H1 (cell line): ENCODE measurements at regions not wholly inside any gene's neighbourhood (a gene's known extent, or its start where the extent isn't known, plus 50 kb on each side); places are given as distances from the start of the nearest gene placed in this dataset.

Experiments
- CTCF ChIA-PET: fragments of 300-600 bp; sonication (Branson Sonifier 250); formaldehyde crosslinking; loops from one replicate; lab custom pipeline; 2021; ENCODE audit not compliant: partially characterized antibody; lab: Charles Lee
- POLR2A ChIA-PET: fragments of 300-600 bp; sonication (Branson Sonifier 250); formaldehyde crosslinking; loops from one replicate; lab custom pipeline; 2021; ENCODE audit warnings: inconsistent platforms; ENCODE audit not compliant: partially characterized antibody; lab: Charles Lee
- DNase-seq, 2 experiments: peaks; one replicate each; pipeline versions ENCODE4 v3.0.0 to v3.0.0-alpha.2; 2010 to 2022; ENCODE audit warnings: low spot score in 2 of 2, low read depth in 1 of 2, mixed read lengths in 1 of 2
- FAIRE-seq: peaks from 2 replicates; lab custom pipeline; 2011; peaks lifted over from hg19 to GRCh38; lab: Jason Lieb, UNC
- H2AFZ ChIP-seq: 2 replicates; pipeline ENCODE4 v1.8.1; 2012; ENCODE audit warnings: low read length, inconsistent platforms
- H2AK5ac ChIP-seq: 2 replicates; pipeline ENCODE4 v1.6.1; 2013; ENCODE audit warnings: low read depth, low read length
- H2BK120ac ChIP-seq: replicated peaks from 2 replicates; pipeline ENCODE3; 2013; ENCODE audit warnings: low read depth, low read length, inconsistent platforms
- H2BK12ac ChIP-seq: 2 replicates; pipeline ENCODE4 v1.6.1; 2013; ENCODE audit warnings: low read depth, low read length
- H2BK15ac ChIP-seq: 2 replicates; pipeline ENCODE4 v1.6.1; 2013; ENCODE audit warnings: low read length
- H2BK20ac ChIP-seq: 2 replicates; pipeline ENCODE4 v1.6.1; 2013; ENCODE audit warnings: low read length
- H2BK5ac ChIP-seq: 2 replicates; pipeline ENCODE4 v1.6.1; 2013; ENCODE audit warnings: low read depth, low read length
- H3K14ac ChIP-seq: 2 replicates; pipeline ENCODE4 v1.6.1; 2013; ENCODE audit warnings: inconsistent platforms; ENCODE audit not compliant: insufficient read length
- H3K18ac ChIP-seq: 2 replicates; pipeline ENCODE4 v1.6.1; 2013; ENCODE audit warnings: low read length; ENCODE audit errors: extremely low read depth
- H3K23ac ChIP-seq: 2 replicates; pipeline ENCODE4 v1.6.1; 2013; ENCODE audit warnings: inconsistent platforms; ENCODE audit not compliant: insufficient read length
- H3K23me2 ChIP-seq: 2 replicates; pipeline ENCODE4 v1.6.1; 2013; ENCODE audit warnings: low read depth, low read length
- H3K27ac ChIP-seq: 2 replicates; pipeline ENCODE4 v1.6.1; 2011; ENCODE audit warnings: low read depth, low read length, inconsistent platforms
- H3K27me3 ChIP-seq, 4 experiments: replicated peaks in 1 of 4; 1 replicate in 1 of 4; 2 replicates in 3 of 4; pipeline versions ENCODE4 v1.6.1 to v1.8.1; 2011 to 2013; ENCODE audit warnings: low read length in 3 of 4, mild to moderate bottlenecking in 3 of 4, inconsistent platforms in 2 of 4, mixed read lengths in 2 of 4, moderate library complexity in 1 of 4; ENCODE audit not compliant: control insufficient read depth in 3 of 4, insufficient read depth in 3 of 4; ENCODE audit errors: extremely low read depth in 1 of 4
- H3K36me3 ChIP-seq, 4 experiments: 2 replicates each; pipeline versions ENCODE4 v1.6.1 to v1.8.1; 2011 to 2013; ENCODE audit warnings: mild to moderate bottlenecking in 4 of 4, low read length in 3 of 4, moderate library complexity in 2 of 4, control low read depth in 1 of 4, inconsistent platforms in 1 of 4; ENCODE audit not compliant: insufficient read depth in 4 of 4, control insufficient read depth in 2 of 4
- H3K4ac ChIP-seq: replicated peaks from 2 replicates; pipeline ENCODE3; 2013; ENCODE audit warnings: low read length, low read depth, mixed read lengths, inconsistent platforms; ENCODE audit not compliant: insufficient read length
- H3K4me1 ChIP-seq, 4 experiments: replicated peaks in 1 of 4; 1 replicate in 1 of 4; 2 replicates in 3 of 4; pipeline versions ENCODE4 v1.6.1 to v1.8.1; 2011 to 2013; ENCODE audit warnings: low read length in 3 of 4, inconsistent platforms in 2 of 4, mixed read lengths in 1 of 4; ENCODE audit not compliant: insufficient read depth in 4 of 4, control insufficient read depth in 3 of 4
- H3K4me2 ChIP-seq, 2 experiments: 2 replicates each; pipeline versions ENCODE4 v1.6.1 to v1.8.1; 2011 to 2013; ENCODE audit warnings: low read depth in 2 of 2, low read length in 2 of 2, control low read depth in 1 of 2, inconsistent platforms in 1 of 2, mild to moderate bottlenecking in 1 of 2; ENCODE audit not compliant: insufficient read depth in 1 of 2
- H3K4me3 ChIP-seq, 4 experiments: fragments of 200-600, 300-600 bp in 1 of 4; sonication (generic), shearing (Covaris generic), sonication (Bioruptor Twin) in 1 of 4; 2 replicates each; pipeline versions ENCODE4 v1.5.1 to v1.8.1; 2011 to 2016; ENCODE audit warnings: low read length in 4 of 4, low read depth in 3 of 4, control low read depth in 2 of 4, inconsistent platforms in 2 of 4, mild to moderate bottlenecking in 2 of 4, mixed read lengths in 1 of 4, moderate library complexity in 1 of 4; ENCODE audit not compliant: insufficient read depth in 2 of 4; ENCODE audit errors: extremely low read depth in 1 of 4
- H3K56ac ChIP-seq: replicated peaks from 2 replicates; pipeline ENCODE3; 2013; ENCODE audit warnings: low read depth, mild to moderate bottlenecking, mixed read lengths, low read length, inconsistent platforms; ENCODE audit not compliant: insufficient read length
- H3K79me1 ChIP-seq: 2 replicates; pipeline ENCODE4 v1.6.1; 2013; ENCODE audit warnings: low read depth, low read length, control low read depth
- H3K79me2 ChIP-seq, 2 experiments: 2 replicates each; pipeline versions ENCODE4 v1.6.1 to v1.8.1; 2012 to 2013; ENCODE audit warnings: low read length in 2 of 2, mild to moderate bottlenecking in 2 of 2, inconsistent platforms in 1 of 2; ENCODE audit not compliant: insufficient read depth in 2 of 2, control insufficient read depth in 1 of 2
- H3K9ac ChIP-seq, 4 experiments: replicated peaks in 1 of 4; 1 replicate in 1 of 4; 2 replicates in 3 of 4; pipeline versions ENCODE4 v1.6.1 to v1.8.1; 2011 to 2013; ENCODE audit warnings: low read depth in 3 of 4, low read length in 3 of 4, control low read depth in 2 of 4, mild to moderate bottlenecking in 2 of 4, moderate library complexity in 2 of 4, inconsistent platforms in 1 of 4; ENCODE audit errors: extremely low read depth in 1 of 4
- H3K9me3 ChIP-seq, 2 experiments: 2 replicates each; pipeline versions ENCODE4 v1.6.1 to v1.8.1; 2012 to 2013; ENCODE audit warnings: mild to moderate bottlenecking in 2 of 2, moderate library complexity in 2 of 2, control low read depth in 1 of 2, inconsistent platforms in 1 of 2, low read depth in 1 of 2, low read length in 1 of 2, mixed read lengths in 1 of 2; ENCODE audit not compliant: insufficient read depth in 2 of 2
- H4K20me1 ChIP-seq, 2 experiments: replicated peaks in 1 of 2; 2 replicates each; pipeline versions ENCODE3 to v1.8.1; 2011 to 2013; ENCODE audit warnings: inconsistent platforms in 2 of 2, low read length in 2 of 2, mild to moderate bottlenecking in 1 of 2; ENCODE audit not compliant: insufficient read depth in 2 of 2, control insufficient read depth in 1 of 2
- H4K5ac ChIP-seq: 2 replicates; pipeline ENCODE4 v1.6.1; 2013; ENCODE audit warnings: low read length, low read depth, mixed read lengths, inconsistent platforms; ENCODE audit not compliant: insufficient read length
- H4K8ac ChIP-seq: 2 replicates; pipeline ENCODE4 v1.8.0; 2013; ENCODE audit warnings: mild to moderate bottlenecking, moderate library complexity, low read length, inconsistent platforms; ENCODE audit not compliant: insufficient read depth; ENCODE audit errors: extremely low read depth
- H4K91ac ChIP-seq: replicated peaks from 2 replicates; pipeline ENCODE3; 2013; ENCODE audit warnings: low read length, mixed read lengths, inconsistent platforms; ENCODE audit not compliant: insufficient read length
- ATF2 ChIP-seq: IDR thresholded peaks from 2 replicates; pipeline ENCODE4 v1.6.1; 2012; ENCODE audit warnings: low read length, inconsistent platforms
- BACH1 ChIP-seq: IDR thresholded peaks from 2 replicates; pipeline ENCODE4 v1.6.1; 2012; ENCODE audit warnings: low read length, improper control_type of control experiment
- BCL11A ChIP-seq, 2 experiments: IDR thresholded peaks; one replicate each; pipeline ENCODE4 v1.6.1; 2011; ENCODE audit warnings: low read depth in 2 of 2, low read length in 2 of 2, mild to moderate bottlenecking in 2 of 2
- BRCA1 ChIP-seq: IDR thresholded peaks from 2 replicates; pipeline ENCODE4 v1.6.1; 2012; ENCODE audit warnings: low read depth, low read length, improper control_type of control experiment
- GTF2F1 ChIP-seq: IDR thresholded peaks from 2 replicates; pipeline ENCODE4 v1.6.1; 2012; ENCODE audit warnings: low read depth, low read length, improper control_type of control experiment, borderline replicate concordance
- HDAC2 ChIP-seq, 2 experiments: fragments of 300-600 bp in 1 of 2; sonication (generic) in 1 of 2; IDR thresholded peaks; 2 replicates each; pipeline ENCODE4 v1.6.1; 2011 to 2012; ENCODE audit warnings: low read depth in 2 of 2, low read length in 2 of 2, mild to moderate bottlenecking in 2 of 2, moderate library complexity in 2 of 2, borderline replicate concordance in 1 of 2, inconsistent platforms in 1 of 2
- JUN ChIP-seq: IDR thresholded peaks from 2 replicates; pipeline ENCODE4 v1.6.1; 2011; ENCODE audit warnings: low read depth, mild to moderate bottlenecking, improper control_type of control experiment, low read length
- KDM1A ChIP-seq: fragments of 200-600, 300-600 bp; sonication (generic); IDR thresholded peaks from 2 replicates; pipeline ENCODE4 v1.7.1; 2016; ENCODE audit warnings: mild to moderate bottlenecking, low read length, borderline replicate concordance
- KDM5A ChIP-seq: fragments of 200-600 bp; IDR thresholded peaks from 2 replicates; pipeline ENCODE4 v1.7.1; 2012; ENCODE audit warnings: mild to moderate bottlenecking, low read length, inconsistent platforms, mixed read lengths
- MAX ChIP-seq: IDR thresholded peaks from 2 replicates; pipeline ENCODE4 v1.6.1; 2012; ENCODE audit warnings: inconsistent platforms
- POLR2A ChIP-seq, 2 experiments: IDR thresholded peaks; 1 replicate in 1 of 2; 2 replicates in 1 of 2; pipeline ENCODE4 v1.6.1; 2011; ENCODE audit warnings: low read depth in 2 of 2, low read length in 2 of 2, mild to moderate bottlenecking in 2 of 2; ENCODE audit errors: control extremely low read depth in 1 of 2
- RFX5 ChIP-seq: IDR thresholded peaks from 2 replicates; pipeline ENCODE4 v1.6.1; 2011; ENCODE audit warnings: low read depth, low read length, improper control_type of control experiment, borderline replicate concordance
- ZNF274 ChIP-seq: IDR thresholded peaks from 2 replicates; pipeline ENCODE4 v1.7.0; 2012; ENCODE audit warnings: low read length, borderline replicate concordance; ENCODE audit errors: extremely low read depth
- WGBS, 2 experiments: shearing (Covaris generic) in 1 of 2; methylation state at CpG; one replicate each; pipeline versions ENCODE4 v1.1.6 to v1.1.7; 2013 to 2015; ENCODE audit warnings: low lambda C conversion rate in 2 of 2, mixed read lengths in 2 of 2, inconsistent platforms in 1 of 2, low coverage in 1 of 2, missing lambda C conversion rate in 1 of 2; ENCODE audit not compliant: insufficient replicate concordance in 2 of 2, insufficient coverage in 1 of 2, insufficient read length in 1 of 2; ENCODE audit errors: extremely low coverage in 1 of 2, missing lambda C conversion rate in 1 of 2; 5-methylcytosine and 5-hydroxymethylcytosine counted together

GRCh38 chr14:78103271-78103670 lies 66.9 kb upstream of the NRXN3 start:
- CTCF ChIA-PET, result interaction anchor here (2.0 kb wide), 1 partner anchor 14 kb away, joined by 6 read pairs; no protein-coding TSS in a partner anchor
- peaks cover 2% of the 10 kb centered on the region; the same call in 1 of the 2 replicates for H3K23me2 ChIP-seq
- no peak for TF ChIP-seq ATF2
- no peak for TF ChIP-seq BCL11A (IDR thresholded peaks at IDR 0.05; ENCODE audit: low read depth in 2 of 2, low read length in 2 of 2)
- TF ChIP-seq BACH1, result no peak
- TF ChIP-seq BRCA1, result no peak
- no peak for TF ChIP-seq ZNF274
- no peak for TF ChIP-seq KDM1A
- TF ChIP-seq JUN, result no peak
- no peak for TF ChIP-seq RFX5
- no peak for TF ChIP-seq HDAC2 (IDR thresholded peaks at IDR 0.05; ENCODE audit: borderline replicate concordance in 1 of 2, low read depth in 2 of 2, low read length in 2 of 2)
- TF ChIP-seq MAX, result no peak
- TF ChIP-seq GTF2F1, result no peak
- no peak for TF ChIP-seq KDM5A
- no peak for TF ChIP-seq POLR2A (IDR thresholded peaks at IDR 0.05; ENCODE audit: control extremely low read depth in 1 of 2, low read depth in 2 of 2, low read length in 2 of 2)

More at GRCh38 chr14:78103271-78103670, 66.9 kb upstream of the NRXN3 start:
- Histone ChIP-seq H3K27me3 (no peaks in the 10 kb centered on the region; a peak in 1 of 7 replicates), H2BK120ac (no peak overlapping the region), H3K4me1 (peaks cover 0 to 2% (median 0%) of the 10 kb centered on the region in 4 experiments; a peak in 2 of 7 replicates), H2BK20ac (no peak overlapping the region), H3K4me3 (no peak overlapping the region), H4K91ac (no peak overlapping the region), H4K20me1 (no peaks in the 10 kb centered on the region), H3K9me3 (no peaks in the 10 kb centered on the region), H4K5ac (no peak overlapping the region), H2AK5ac (no peak overlapping the region), H3K79me1 (no peaks in the 10 kb centered on the region; the same call in 1 of the 2 replicates), H3K4me2 (no peak overlapping the region), H2BK5ac (no peak overlapping the region), H2BK12ac (no peak overlapping the region), H3K36me3 (no peaks in the 10 kb centered on the region), H3K4ac (no peak overlapping the region), H3K14ac (no peak overlapping the region), H3K56ac (no peak overlapping the region), H3K27ac (no peak overlapping the region), H3K79me2 (no peaks in the 10 kb centered on the region), H3K18ac (no peak overlapping the region), H2BK15ac (no peak overlapping the region), H3K23ac (no peak overlapping the region), H3K9ac (no peak overlapping the region), H4K8ac (no peak overlapping the region), H2AFZ (no peak overlapping the region)
- POLR2A ChIA-PET, result no interaction called here
- DNase-seq (no peak), FAIRE-seq (no peak)
- WGBS, 2 experiments, result 87% methylated on average over 3 of the region's 3 CpGs; no CpG with 5 or more reads in 1 of the 2 experiments
